Stimulated activated CD8-positive, alpha-beta memory T cell treated with anti-CD3 and anti-CD28 coated beads, Interleukin-15, amount 100 ng/mL, for 48 hours (primary cell): ENCODE measurements at regions not wholly inside any gene's neighbourhood (a gene's known extent, or its start where the extent isn't known, plus 50 kb on each side); places are given as distances from the start of the nearest gene placed in this dataset.
"Not testable (repeated sequence)": the region's sequence is repeated elsewhere in the genome, so short reads cannot be mapped to it uniquely, and the experiment has no call there.

Source experiments
- DNase-seq, 2 donors: peaks; one replicate each; pipeline ENCODE4 v3.0.0-alpha.2; 2020; ENCODE audit warnings: low read depth in 2 of 2

DNA sequence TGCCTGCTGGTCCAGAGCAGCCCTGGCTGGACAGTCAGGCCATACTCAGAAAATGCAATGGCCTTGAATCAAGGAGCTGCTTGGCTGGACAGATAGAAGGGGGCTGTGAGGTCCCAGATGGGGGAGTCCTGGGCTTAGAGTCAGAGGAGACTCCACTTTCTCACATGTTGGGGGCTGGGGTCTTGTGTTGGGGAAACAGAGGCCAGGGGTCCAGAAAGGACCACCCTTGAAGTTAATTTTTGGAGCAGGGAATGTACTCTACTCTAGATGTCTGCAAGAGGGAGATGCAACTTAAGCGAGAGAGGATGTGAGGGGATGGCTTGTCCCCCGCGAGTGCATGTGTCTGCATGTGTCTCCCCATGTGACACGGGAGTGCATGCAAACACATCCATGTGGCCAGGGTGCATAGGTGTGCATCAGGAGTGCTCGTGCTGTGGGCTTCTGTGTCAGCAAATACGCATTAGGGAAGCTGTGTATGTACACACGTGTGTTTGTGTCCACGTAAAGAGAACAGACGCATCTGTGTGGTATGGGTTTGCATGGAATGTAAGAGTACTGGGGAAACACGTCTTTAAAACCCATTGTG is 303.2 kb downstream of the MYCN start:
- DNase-seq = no peak

GRCh38 chr2:16242906-16243305 is 302.6 kb downstream of the MYCN start:
- no peak for DNase-seq

DNA sequence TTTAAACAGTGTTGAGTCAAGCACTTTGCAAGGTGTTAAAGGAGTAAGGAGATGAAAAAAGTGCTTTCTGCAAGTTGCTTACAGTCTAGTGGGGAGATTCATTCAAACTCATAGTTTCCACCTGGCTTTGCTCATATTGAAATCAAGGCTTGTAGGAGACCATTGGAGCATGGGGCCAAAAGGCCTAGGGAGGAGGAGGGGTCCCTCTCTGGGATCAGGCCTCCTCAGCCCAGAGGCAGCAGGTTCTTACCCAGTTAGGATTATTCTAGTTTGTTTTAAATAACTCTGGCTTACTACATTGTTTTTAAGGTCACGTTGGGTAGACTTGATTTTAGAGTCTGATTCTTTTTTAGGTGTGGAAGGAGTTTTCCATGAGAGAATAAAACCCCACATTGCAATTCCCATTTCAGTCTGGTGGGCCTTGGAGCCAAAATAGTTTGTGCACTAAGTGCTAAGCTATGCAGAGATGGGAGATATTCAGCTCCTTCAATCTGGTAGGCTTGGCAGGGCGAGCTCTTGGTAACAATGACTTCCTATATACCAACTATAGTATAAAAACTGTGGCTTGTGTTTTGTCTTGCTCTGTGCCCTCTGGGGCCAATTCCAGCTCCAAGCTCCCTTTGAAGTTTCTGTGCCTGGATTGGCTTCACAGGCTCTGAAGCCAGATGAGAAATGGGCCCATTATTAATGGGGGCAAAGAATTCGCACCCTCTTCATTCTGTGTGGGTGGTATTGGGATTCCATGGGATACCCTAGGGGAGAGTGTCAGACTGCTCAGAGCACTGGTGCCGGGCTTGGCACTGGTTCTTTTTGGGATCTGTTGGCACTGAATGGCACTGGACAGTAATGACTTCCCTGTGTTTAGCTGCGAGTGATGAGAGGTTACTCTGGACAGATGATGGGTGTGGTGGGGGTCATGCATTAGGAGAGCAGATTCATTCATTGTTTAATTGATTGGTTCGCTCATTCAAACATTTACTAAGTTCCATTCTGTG is 301.1 kb downstream of the MYCN start:
- no peak for DNase-seq

- DNase-seq = no peak
These were observed 300.1 kb downstream of the MYCN start for GRCh38 chr2:16240402-16240801.

GRCh38 chr2:16239296-16239850 is 299.0 kb downstream of the MYCN start:
- DNase-seq = no peak

- DNase-seq = no peak
These were observed 298.4 kb downstream of the MYCN start for GRCh38 chr2:16238786-16239185.

GRCh38 chr2:16238001-16238761 is 297.8 kb downstream of the MYCN start:
- DNase-seq = no peak

- DNase-seq = no peak
These were observed 295.4 kb downstream of the MYCN start for GRCh38 chr2:16235747-16236146.

DNA sequence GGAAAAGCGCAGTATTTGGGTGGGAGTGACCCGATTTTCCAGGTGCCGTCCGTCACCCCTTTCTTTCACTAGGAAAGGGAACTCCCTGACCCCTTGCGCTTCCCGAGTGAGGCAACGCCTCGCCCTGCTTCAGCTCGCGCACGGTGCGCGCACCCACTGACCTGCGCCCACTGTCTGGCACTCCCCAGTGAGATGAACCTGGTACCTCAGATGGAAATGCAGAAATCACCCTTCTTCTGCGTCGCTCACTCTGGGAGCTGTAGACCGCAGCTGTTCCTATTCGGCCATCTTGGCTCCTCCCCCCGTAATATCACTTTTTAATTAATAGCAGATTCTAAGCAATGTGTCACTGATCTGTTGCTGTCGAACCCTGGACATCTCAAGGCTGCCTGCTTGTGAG is 294.9 kb downstream of the MYCN start:
- DNase-seq = not testable (repeated sequence)

DNA sequence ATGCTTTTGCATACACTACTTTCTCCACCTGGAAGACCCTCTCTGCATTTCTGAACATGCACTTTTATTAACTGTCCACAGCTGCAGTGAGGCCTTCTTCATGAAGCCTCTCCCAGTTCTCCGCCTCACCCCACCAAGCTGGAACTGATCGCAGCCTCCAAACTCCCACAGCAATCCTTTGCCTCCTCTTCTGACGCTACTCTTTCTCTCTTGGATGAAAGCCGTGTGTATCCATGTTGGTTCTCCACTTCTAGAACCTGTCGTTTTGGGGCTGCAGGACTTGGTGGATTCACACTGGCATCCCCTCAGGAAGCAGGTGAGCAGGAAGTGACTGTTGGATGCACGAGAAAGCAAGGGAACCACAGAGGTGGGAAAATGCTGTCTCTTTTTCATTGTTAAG is 288.6 kb downstream of the MYCN start:
- no peak for DNase-seq

GRCh38 chr2:16228471-16228870 is 288.1 kb downstream of the MYCN start:
- DNase-seq = no peak

DNA sequence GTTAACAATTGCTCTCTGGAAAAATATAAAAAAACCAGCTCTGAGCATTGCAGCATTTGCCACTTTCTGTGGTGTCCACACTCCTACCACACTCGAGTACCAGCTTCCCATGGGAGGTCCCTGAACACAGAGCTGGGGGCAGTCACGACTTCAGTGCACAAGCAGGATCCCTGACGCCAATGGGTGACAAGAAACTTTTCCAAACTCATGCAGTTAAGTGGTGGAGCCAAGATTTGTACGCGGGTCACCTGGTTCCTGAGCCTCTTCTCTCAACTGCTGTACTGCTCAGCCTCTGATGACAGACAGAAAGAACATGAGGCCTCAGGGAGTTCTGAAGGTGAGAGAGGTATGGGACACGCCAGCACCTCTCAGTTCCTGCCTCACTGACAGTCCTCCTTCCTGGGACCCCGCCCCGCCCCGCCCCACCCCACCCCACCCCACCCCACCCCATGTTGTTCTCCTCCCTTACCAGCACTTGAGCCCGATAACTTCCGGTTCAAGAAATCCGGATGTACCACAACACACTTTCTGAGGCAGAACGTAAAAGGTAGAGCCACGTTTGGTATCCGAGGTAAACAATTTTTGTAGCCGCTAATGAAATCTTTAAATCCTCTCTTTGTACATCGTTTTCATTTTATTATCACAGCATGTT is 287.6 kb downstream of the MYCN start:
- no peak for DNase-seq

GRCh38 chr2:16226943-16227664 is 286.8 kb downstream of the MYCN start:
- DNase-seq = no peak

- no peak for DNase-seq
These were observed 286.0 kb downstream of the MYCN start for GRCh38 chr2:16226381-16226780.

GRCh38 chr2:16225545-16225944 is 285.2 kb downstream of the MYCN start:
- no peak for DNase-seq

- no peak for DNase-seq
These were observed 284.7 kb downstream of the MYCN start for GRCh38 chr2:16225071-16225470.

GRCh38 chr2:16224298-16225045 is 284.1 kb downstream of the MYCN start:
- no peak for DNase-seq

DNA sequence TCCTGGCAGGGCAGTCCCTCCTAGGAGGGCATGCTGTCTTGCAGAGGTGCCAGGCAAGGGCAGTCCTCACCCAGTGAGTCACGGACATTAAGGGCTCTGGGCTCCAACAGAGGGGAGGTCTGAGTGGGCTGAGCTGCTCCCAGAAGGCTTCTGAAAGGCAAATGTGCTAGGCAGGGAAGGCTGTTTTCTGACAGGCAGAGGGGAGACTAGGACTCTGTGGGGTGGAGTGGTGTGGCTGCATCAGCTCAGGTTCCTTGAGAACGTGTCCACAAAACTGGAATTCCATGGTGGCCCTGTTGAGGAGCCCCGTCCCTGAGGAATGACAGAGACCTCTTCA is 283.5 kb downstream of the MYCN start:
- DNase-seq = no peak

DNA sequence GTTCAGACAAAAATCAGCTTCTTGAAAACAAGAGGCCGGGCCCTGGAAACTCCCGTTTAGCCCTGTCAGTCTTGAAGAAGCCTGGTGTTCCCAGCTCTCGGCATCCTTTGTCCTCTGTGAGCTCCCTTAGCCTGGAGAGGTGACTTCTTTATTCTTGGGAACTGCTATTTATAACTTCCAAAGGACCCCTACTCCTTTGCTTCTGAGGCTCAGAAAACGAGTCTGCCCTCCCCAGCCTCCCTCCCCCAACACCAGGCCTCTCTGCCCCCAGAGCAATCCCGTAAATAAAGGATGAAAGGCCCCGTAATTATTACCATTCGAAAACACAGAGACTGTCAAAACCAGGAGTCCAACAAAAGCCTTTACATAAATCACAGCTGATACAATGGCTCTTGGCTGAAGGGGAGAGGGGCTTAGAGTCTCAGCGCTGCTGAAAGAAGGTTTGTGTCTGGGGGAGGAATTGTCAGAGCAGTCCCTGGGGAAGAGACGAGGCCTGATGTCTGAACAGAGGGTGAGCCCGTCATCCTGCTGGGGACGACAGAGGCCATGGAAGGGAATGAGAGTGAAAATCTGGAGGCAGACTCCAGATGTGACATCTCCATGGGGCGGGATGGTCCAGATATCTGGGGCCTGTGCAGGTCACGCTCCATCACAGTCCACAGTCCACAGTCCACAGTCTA is 283.0 kb downstream of the MYCN start:
- DNase-seq = no peak

DNA sequence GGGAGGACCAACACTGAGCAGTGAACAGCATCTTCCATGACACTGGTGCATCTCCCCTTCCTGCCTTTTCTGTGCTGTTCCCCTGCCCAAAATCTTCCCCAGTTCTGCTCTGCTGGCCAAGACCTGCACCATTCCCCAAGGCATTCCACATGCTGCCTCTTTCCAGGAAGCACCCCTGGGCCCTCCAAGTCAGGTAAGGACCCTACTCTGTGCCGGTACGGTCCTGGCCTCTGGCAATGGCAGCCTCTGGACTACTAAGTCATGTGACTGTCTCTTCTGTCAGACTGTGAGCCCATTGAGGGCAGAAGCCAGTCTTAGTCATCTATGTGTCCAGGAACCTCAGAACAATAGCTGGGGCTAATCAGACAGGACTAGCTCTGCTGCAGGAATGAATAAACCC is 282.0 kb downstream of the MYCN start:
- DNase-seq = no peak
